ENCODE measurements at regions not wholly inside any gene's neighbourhood (a gene's known extent, or its start where the extent isn't known, plus 50 kb on each side); places are given as distances from the start of the nearest gene placed in this dataset.

- no peaks in the 10 kb centered on the region for H3K27me3 ChIP-seq (ENCODE audit: control insufficient read depth in 3 of 3, insufficient read depth in 3 of 3, low read length in 2 of 3)
- 52 to 59% methylated on average over 5 of the region's 5 CpGs for WGBS, 2 donors
- H3K4me1 ChIP-seq (ENCODE audit: control insufficient read depth in 5 of 5, insufficient read depth in 5 of 5, low read length in 5 of 5), result peaks cover 0 to 21% (median 4%) of the 10 kb centered on the region in 5 donors
- no peaks in the 10 kb centered on the region for H3K9me3 ChIP-seq (ENCODE audit: control insufficient read depth in 4 of 4, insufficient read depth in 3 of 4, low read length in 3 of 4)
- no peak overlapping the region for H3K9ac ChIP-seq (ENCODE audit: insufficient read depth in 1 of 2, low read length in 2 of 2)
- no peak for DNase-seq
- TF ChIP-seq, protein P1, sequence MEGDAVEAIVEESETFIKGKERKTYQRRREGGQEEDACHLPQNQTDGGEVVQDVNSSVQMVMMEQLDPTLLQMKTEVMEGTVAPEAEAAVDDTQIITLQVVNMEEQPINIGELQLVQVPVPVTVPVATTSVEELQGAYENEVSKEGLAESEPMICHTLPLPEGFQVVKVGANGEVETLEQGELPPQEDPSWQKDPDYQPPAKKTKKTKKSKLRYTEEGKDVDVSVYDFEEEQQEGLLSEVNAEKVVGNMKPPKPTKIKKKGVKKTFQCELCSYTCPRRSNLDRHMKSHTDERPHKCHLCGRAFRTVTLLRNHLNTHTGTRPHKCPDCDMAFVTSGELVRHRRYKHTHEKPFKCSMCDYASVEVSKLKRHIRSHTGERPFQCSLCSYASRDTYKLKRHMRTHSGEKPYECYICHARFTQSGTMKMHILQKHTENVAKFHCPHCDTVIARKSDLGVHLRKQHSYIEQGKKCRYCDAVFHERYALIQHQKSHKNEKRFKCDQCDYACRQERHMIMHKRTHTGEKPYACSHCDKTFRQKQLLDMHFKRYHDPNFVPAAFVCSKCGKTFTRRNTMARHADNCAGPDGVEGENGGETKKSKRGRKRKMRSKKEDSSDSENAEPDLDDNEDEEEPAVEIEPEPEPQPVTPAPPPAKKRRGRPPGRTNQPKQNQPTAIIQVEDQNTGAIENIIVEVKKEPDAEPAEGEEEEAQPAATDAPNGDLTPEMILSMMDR (IDR thresholded peaks at IDR 0.05; ENCODE audit: control extremely low read depth, extremely low read depth), result no peak
- no peak overlapping the region for H3K27ac ChIP-seq (ENCODE audit: low read depth in 1 of 2, low read length in 1 of 2)
- H3K4me3 ChIP-seq, result no peak overlapping the region
- ATAC-seq (ENCODE audit: insufficient read depth, low FRiP score), result no peak
- H3K36me3 ChIP-seq (ENCODE audit: control insufficient read depth in 4 of 4, insufficient read depth in 4 of 4, low read length in 4 of 4), result no peaks in the 10 kb centered on the region
These were observed 186.8 kb downstream of the CDH26 start for GRCh38 chr20:60144974-60145527.

DNA sequence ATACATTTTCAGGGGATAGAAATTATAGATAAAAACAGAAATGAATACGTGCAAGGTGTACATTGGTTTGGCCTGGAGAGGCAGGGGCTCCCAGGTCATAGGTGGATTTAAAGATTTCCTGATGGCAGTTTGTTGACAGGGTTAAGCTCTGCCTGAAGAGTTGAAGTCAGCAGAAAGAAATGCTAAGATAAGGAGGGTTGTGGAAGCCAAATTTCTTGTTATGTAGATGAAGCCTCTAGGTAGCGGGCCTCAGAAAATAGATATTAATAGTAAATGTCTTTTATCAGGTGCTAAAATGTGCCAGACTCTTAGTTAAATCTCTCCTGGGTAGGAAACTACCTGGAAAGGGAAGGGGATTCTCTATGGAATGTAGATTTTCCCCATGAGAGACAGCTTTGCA is 188.8 kb downstream of the CDH26 start:
- WGBS, 2 donors, result 91 to 93% methylated on average over 2 of the region's 2 CpGs
- Histone ChIP-seq H3K9ac (ENCODE audit: insufficient read depth in 1 of 2, low read length in 2 of 2) (no peak overlapping the region), H3K36me3 (ENCODE audit: control insufficient read depth in 4 of 4, insufficient read depth in 4 of 4, low read length in 4 of 4) (no peaks in the 10 kb centered on the region), H3K4me1 (ENCODE audit: control insufficient read depth in 5 of 5, insufficient read depth in 5 of 5, low read length in 5 of 5) (peaks cover 0 to 20% (median 4%) of the 10 kb centered on the region in 5 donors), H3K27me3 (ENCODE audit: control insufficient read depth in 3 of 3, insufficient read depth in 3 of 3, low read length in 2 of 3) (peaks cover 0 to 2% (median 0%) of the 10 kb centered on the region in 3 donors), H3K27ac (ENCODE audit: low read depth in 1 of 2, low read length in 1 of 2) (no peak overlapping the region), H3K4me3 (no peak overlapping the region), H3K9me3 (ENCODE audit: control insufficient read depth in 4 of 4, insufficient read depth in 3 of 4, low read length in 3 of 4) (no peaks in the 10 kb centered on the region)
- no peak for DNase-seq
- ATAC-seq (ENCODE audit: insufficient read depth, low FRiP score), result no peak
- TF ChIP-seq, protein P1 (IDR thresholded peaks at IDR 0.05; ENCODE audit: control extremely low read depth, extremely low read depth), result no peak

GRCh38 chr20:60148885-60149284 is 190.7 kb downstream of the CDH26 start:
- Histone ChIP-seq H3K9ac (ENCODE audit: insufficient read depth in 1 of 2, low read length in 2 of 2) (no peak overlapping the region), H3K27ac (ENCODE audit: low read depth in 1 of 2, low read length in 1 of 2) (no peak overlapping the region), H3K36me3 (ENCODE audit: control insufficient read depth in 4 of 4, insufficient read depth in 4 of 4, low read length in 4 of 4) (no peaks in the 10 kb centered on the region), H3K9me3 (ENCODE audit: control insufficient read depth in 4 of 4, insufficient read depth in 3 of 4, low read length in 3 of 4) (no peaks in the 10 kb centered on the region), H3K4me3 (no peak overlapping the region), H3K27me3 (ENCODE audit: control insufficient read depth in 3 of 3, insufficient read depth in 3 of 3, low read length in 2 of 3) (peaks cover 0 to 2% (median 0%) of the 10 kb centered on the region in 3 donors), H3K4me1 (ENCODE audit: control insufficient read depth in 5 of 5, insufficient read depth in 5 of 5, low read length in 5 of 5) (peaks cover 0 to 6% (median 0%) of the 10 kb centered on the region in 5 donors)
- TF ChIP-seq, protein P1 (IDR thresholded peaks at IDR 0.05; ENCODE audit: control extremely low read depth, extremely low read depth), result no peak
- ATAC-seq (ENCODE audit: insufficient read depth, low FRiP score), result no peak
- DNase-seq, result no peak

DNA sequence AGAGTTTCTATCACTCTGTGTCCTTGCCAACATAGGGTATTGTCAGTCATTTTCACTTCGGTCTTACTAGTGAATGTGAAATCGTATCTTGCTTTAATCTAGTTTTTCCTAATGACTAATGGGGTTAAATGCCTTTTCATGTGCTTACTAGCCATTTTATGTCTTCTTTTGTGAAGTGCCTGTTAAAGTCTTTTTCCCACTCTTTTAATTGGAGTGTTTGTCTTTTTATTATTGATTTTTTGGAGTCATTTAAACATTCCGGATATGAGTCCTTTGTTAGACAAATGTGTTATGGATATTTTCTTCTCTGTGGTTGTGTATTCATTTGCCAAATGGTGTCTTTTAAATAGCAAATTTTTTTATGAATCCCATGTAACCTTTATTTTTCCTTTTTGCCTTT is 194.6 kb downstream of the CDH26 start:
- no peak for DNase-seq
- ATAC-seq (ENCODE audit: insufficient read depth, low FRiP score), result no peak
- Histone ChIP-seq H3K27ac (ENCODE audit: low read depth in 1 of 2, low read length in 1 of 2) (no peak overlapping the region), H3K36me3 (ENCODE audit: control insufficient read depth in 4 of 4, insufficient read depth in 4 of 4, low read length in 4 of 4) (no peaks in the 10 kb centered on the region), H3K27me3 (ENCODE audit: control insufficient read depth in 3 of 3, insufficient read depth in 3 of 3, low read length in 2 of 3) (peaks cover 0 to 2% (median 0%) of the 10 kb centered on the region in 3 donors), H3K9ac (ENCODE audit: insufficient read depth in 1 of 2, low read length in 2 of 2) (no peak overlapping the region), H3K4me3 (no peak overlapping the region), H3K4me1 (ENCODE audit: control insufficient read depth in 5 of 5, insufficient read depth in 5 of 5, low read length in 5 of 5) (peaks cover 0 to under 1% (median 0%) of the 10 kb centered on the region in 5 donors), H3K9me3 (ENCODE audit: control insufficient read depth in 4 of 4, insufficient read depth in 3 of 4, low read length in 3 of 4) (no peaks in the 10 kb centered on the region)
- TF ChIP-seq, protein P1 (IDR thresholded peaks at IDR 0.05; ENCODE audit: control extremely low read depth, extremely low read depth), result no peak
- 79 to 95% methylated on average over 3 of the region's 3 CpGs for WGBS, 2 donors

Measured in lung (tissue), 11 donors.